Muscle layer of duodenum (tissue), 2 donors: ENCODE measurements at regions not wholly inside any gene's neighbourhood (a gene's known extent, or its start where the extent isn't known, plus 50 kb on each side); places are given as distances from the start of the nearest gene placed in this dataset.
"Not testable (repeated sequence)": the region's sequence is repeated elsewhere in the genome, so short reads cannot be mapped to it uniquely, and the experiment has no call there.

ENCODE experiments used
- H3K27ac ChIP-seq: one replicate; pipeline ENCODE4 v1.7.0; 2013; ENCODE audit warnings: mild to moderate bottlenecking, low read length
- H3K27me3 ChIP-seq: one replicate; pipeline ENCODE4 v1.7.0; 2013; ENCODE audit warnings: low read depth, mild to moderate bottlenecking, control low read depth, low read length
- H3K36me3 ChIP-seq, 2 donors: one replicate each; pipeline ENCODE4 v1.7.0; 2013; ENCODE audit warnings: low read length in 2 of 2, control low read depth in 1 of 2, mild to moderate bottlenecking in 1 of 2; ENCODE audit not compliant: insufficient read depth in 2 of 2, control insufficient read depth in 1 of 2
- H3K4me1 ChIP-seq, 2 donors: one replicate each; pipeline ENCODE4 v1.7.0; 2013; ENCODE audit warnings: low read length in 2 of 2, mild to moderate bottlenecking in 2 of 2, control low read depth in 1 of 2, moderate library complexity in 1 of 2; ENCODE audit not compliant: insufficient read depth in 2 of 2, control insufficient read depth in 1 of 2
- H3K4me3 ChIP-seq, 2 donors: one replicate each; pipeline ENCODE4 v1.7.0; 2013; ENCODE audit warnings: low read length in 2 of 2, low read depth in 1 of 2, mild to moderate bottlenecking in 1 of 2
- H3K9me3 ChIP-seq, 2 donors: one replicate each; pipeline ENCODE4 v1.7.0; 2013; ENCODE audit warnings: low read length in 2 of 2, control low read depth in 1 of 2, mild to moderate bottlenecking in 1 of 2; ENCODE audit not compliant: control insufficient read depth in 1 of 2
- donor health status: healthy.

- H3K4me1 ChIP-seq: peaks cover 2 to 11% of the 10 kb centered on the region in 2 donors
- H3K27ac ChIP-seq: no peak overlapping the region
- no peaks in the 10 kb centered on the region for H3K36me3 ChIP-seq
- no peak overlapping the region for H3K4me3 ChIP-seq
- peaks cover 3% of the 10 kb centered on the region for H3K27me3 ChIP-seq
- H3K9me3 ChIP-seq: no peaks in the 10 kb centered on the region
Measured at GRCh38 chr7:149627911-149628310, 130.3 kb upstream of the ZNF746 start.

- Histone ChIP-seq H3K36me3 (no peaks in the 10 kb centered on the region), H3K4me3 (no peak overlapping the region), H3K9me3 (no peaks in the 10 kb centered on the region), H3K27ac (no peak overlapping the region), H3K4me1 (peaks cover 6 to 20% of the 10 kb centered on the region in 2 donors), H3K27me3 (no peaks in the 10 kb centered on the region)
Measured at GRCh38 chr7:149626972-149627371, 129.4 kb upstream of the ZNF746 start.

GRCh38 chr7:149625947-149626392 is 128.4 kb upstream of the ZNF746 start:
- H3K27me3 ChIP-seq: no peaks in the 10 kb centered on the region
- peaks cover 6 to 21% of the 10 kb centered on the region in 2 donors for H3K4me1 ChIP-seq
- no peak overlapping the region for H3K27ac ChIP-seq
- H3K9me3 ChIP-seq: no peaks in the 10 kb centered on the region
- H3K4me3 ChIP-seq: peak overlapping the region in 1 of 2 donors; percentile 84
- H3K36me3 ChIP-seq: peaks cover under 1 to 3% of the 10 kb centered on the region in 2 donors

- H3K27me3 ChIP-seq: no peaks in the 10 kb centered on the region
- H3K9me3 ChIP-seq: no peaks in the 10 kb centered on the region
- H3K27ac ChIP-seq: peak overlapping the region; percentile 6
- H3K36me3 ChIP-seq: peaks cover 6 to 8% of the 10 kb centered on the region in 2 donors
- peak overlapping the region; percentile 84 to 88 for H3K4me3 ChIP-seq
- peaks cover 6 to 21% of the 10 kb centered on the region in 2 donors for H3K4me1 ChIP-seq
Measured at GRCh38 chr7:149625340-149625946, 127.8 kb upstream of the ZNF746 start.

- peak overlapping the region; percentile 84 to 88 for H3K4me3 ChIP-seq
- no peaks in the 10 kb centered on the region for H3K27me3 ChIP-seq
- peaks cover 9 to 16% of the 10 kb centered on the region in 2 donors for H3K36me3 ChIP-seq
- H3K9me3 ChIP-seq: no peaks in the 10 kb centered on the region
- peak overlapping the region; percentile 6 for H3K27ac ChIP-seq
- H3K4me1 ChIP-seq: peaks cover 6 to 21% of the 10 kb centered on the region in 2 donors
Measured at GRCh38 chr7:149624419-149625339, 127.1 kb upstream of the ZNF746 start.

- Histone ChIP-seq H3K27ac (no peak overlapping the region), H3K36me3 (peaks cover 14 to 22% of the 10 kb centered on the region in 2 donors), H3K4me3 (peak overlapping the region; percentile 84 to 88), H3K9me3 (no peaks in the 10 kb centered on the region), H3K27me3 (no peaks in the 10 kb centered on the region), H3K4me1 (peaks cover 6 to 21% of the 10 kb centered on the region in 2 donors)
Measured at GRCh38 chr7:149624006-149624405, 126.4 kb upstream of the ZNF746 start.

- Histone ChIP-seq H3K36me3 (peaks cover 15 to 28% of the 10 kb centered on the region in 2 donors), H3K4me3 (peak overlapping the region; percentile 84 to 88), H3K4me1 (peaks cover 6 to 21% of the 10 kb centered on the region in 2 donors)
- H3K27me3 ChIP-seq, H3K27ac ChIP-seq, H3K9me3 ChIP-seq: not testable (repeated sequence)
Measured at GRCh38 chr7:149623262-149623997, 125.8 kb upstream of the ZNF746 start.

- Histone ChIP-seq H3K36me3 (peaks cover 18 to 36% of the 10 kb centered on the region in 2 donors), H3K4me3 (peak overlapping the region; percentile 84 to 88), H3K4me1 (peaks cover 6 to 21% of the 10 kb centered on the region in 2 donors), H3K27me3 (no peaks in the 10 kb centered on the region), H3K27ac (no peak overlapping the region), H3K9me3 (no peaks in the 10 kb centered on the region)
Measured at GRCh38 chr7:149622444-149623210, 125.0 kb upstream of the ZNF746 start.

- Histone ChIP-seq H3K36me3 (peaks cover 26 to 45% of the 10 kb centered on the region in 2 donors), H3K9me3 (no peaks in the 10 kb centered on the region), H3K27me3 (no peaks in the 10 kb centered on the region), H3K4me1 (peaks cover 6 to 21% of the 10 kb centered on the region in 2 donors), H3K27ac (no peak overlapping the region), H3K4me3 (no peak overlapping the region)
Measured at GRCh38 chr7:149621776-149622175, 124.2 kb upstream of the ZNF746 start.

GRCh38 chr7:149620961-149621360 is 123.4 kb upstream of the ZNF746 start:
- Histone ChIP-seq H3K27me3 (no peaks in the 10 kb centered on the region), H3K9me3 (no peaks in the 10 kb centered on the region), H3K27ac (no peak overlapping the region), H3K4me1 (peaks cover 6 to 21% of the 10 kb centered on the region in 2 donors), H3K36me3 (peaks cover 34 to 53% of the 10 kb centered on the region in 2 donors), H3K4me3 (no peak overlapping the region)
